Effector memory CD8-positive, alpha-beta T cell (primary cell): ENCODE measurements at regions not wholly inside any gene's neighbourhood (a gene's known extent, or its start where the extent isn't known, plus 50 kb on each side); places are given as distances from the start of the nearest gene placed in this dataset.

ENCODE experiments used
- ATAC-seq: fragments of 150-1000 bp; cut with Tn5 transposase; replicated peaks from 2 replicates; pipeline ENCODE4 v1.10.0; 2021; ENCODE audit warnings: mild to moderate bottlenecking, moderate library complexity
- DNase-seq, 3 experiments: peaks; one replicate each; pipeline ENCODE4 v3.0.0; 2021
- H3K27ac Mint-ChIP-seq, 2 donors: one replicate each; pipeline ENCODE4 v1.8.0; 2022; ENCODE audit warnings: mild to moderate bottlenecking in 2 of 2, mixed read lengths in 2 of 2, moderate library complexity in 2 of 2
- H3K27me3 Mint-ChIP-seq, 2 donors: one replicate each; pipeline ENCODE4 v1.8.0; 2022; ENCODE audit warnings: mixed read lengths in 2 of 2
- H3K36me3 Mint-ChIP-seq: one replicate; pipeline ENCODE4 v1.8.0; 2022; ENCODE audit warnings: mild to moderate bottlenecking, moderate library complexity, mixed read lengths; ENCODE audit not compliant: insufficient read depth
- H3K4me1 Mint-ChIP-seq, 2 donors: one replicate each; pipeline ENCODE4 v1.8.0; 2022; ENCODE audit warnings: low read depth in 2 of 2, mixed read lengths in 2 of 2
- H3K4me3 Mint-ChIP-seq, 2 donors: one replicate each; pipeline ENCODE4 v1.8.0; 2022; ENCODE audit warnings: mild to moderate bottlenecking in 2 of 2, mixed read lengths in 2 of 2, moderate library complexity in 2 of 2
- H3K9me3 Mint-ChIP-seq, 2 donors: one replicate each; pipeline ENCODE4 v1.8.0; 2022; ENCODE audit warnings: mixed read lengths in 2 of 2

GRCh38 chr16:73177729-73178295 lies 129.9 kb upstream of the ZFHX3 start:
- H3K4me3 Mint-ChIP-seq: no peak overlapping the region
- H3K27ac Mint-ChIP-seq: no peak overlapping the region
- H3K4me1 Mint-ChIP-seq: no peaks in the 10 kb centered on the region
- peaks cover 0 to 5% of the 10 kb centered on the region in 2 donors for H3K9me3 Mint-ChIP-seq
- H3K27me3 Mint-ChIP-seq: no peaks in the 10 kb centered on the region
- ATAC-seq: no peak
- no peak for DNase-seq
- peaks cover 4% of the 10 kb centered on the region for H3K36me3 Mint-ChIP-seq

- H3K9me3 Mint-ChIP-seq: peaks cover 0 to 5% of the 10 kb centered on the region in 2 donors
- no peak for DNase-seq
- no peak for ATAC-seq
- H3K4me3 Mint-ChIP-seq: no peak overlapping the region
- no peak overlapping the region for H3K27ac Mint-ChIP-seq
- no peaks in the 10 kb centered on the region for H3K4me1 Mint-ChIP-seq
- H3K27me3 Mint-ChIP-seq: no peaks in the 10 kb centered on the region
- H3K36me3 Mint-ChIP-seq: peaks cover 4% of the 10 kb centered on the region
These were observed 128.7 kb upstream of the ZFHX3 start for GRCh38 chr16:73176577-73177013.

GRCh38 chr16:73172973-73173709 lies 125.2 kb upstream of the ZFHX3 start:
- no peak overlapping the region for H3K4me3 Mint-ChIP-seq
- no peak overlapping the region for H3K27ac Mint-ChIP-seq
- H3K4me1 Mint-ChIP-seq: no peaks in the 10 kb centered on the region
- ATAC-seq: no peak
- H3K27me3 Mint-ChIP-seq: no peaks in the 10 kb centered on the region
- DNase-seq: no peak
- H3K36me3 Mint-ChIP-seq: peaks cover 4% of the 10 kb centered on the region
- H3K9me3 Mint-ChIP-seq: peaks cover 0 to 3% of the 10 kb centered on the region in 2 donors

GRCh38 chr16:73172241-73172972 lies 124.5 kb upstream of the ZFHX3 start:
- ATAC-seq (no peak), DNase-seq (no peak)
- peaks cover 4% of the 10 kb centered on the region for H3K36me3 Mint-ChIP-seq
- no peaks in the 10 kb centered on the region for H3K27me3 Mint-ChIP-seq
- H3K4me3 Mint-ChIP-seq: no peak overlapping the region
- H3K27ac Mint-ChIP-seq: no peak overlapping the region
- peaks cover 0 to 3% of the 10 kb centered on the region in 2 donors for H3K9me3 Mint-ChIP-seq
- H3K4me1 Mint-ChIP-seq: no peaks in the 10 kb centered on the region

- no peaks in the 10 kb centered on the region for H3K27me3 Mint-ChIP-seq
- peaks cover 4% of the 10 kb centered on the region for H3K36me3 Mint-ChIP-seq
- no peak overlapping the region for H3K4me3 Mint-ChIP-seq
- no peaks in the 10 kb centered on the region for H3K4me1 Mint-ChIP-seq
- no peak for ATAC-seq
- H3K9me3 Mint-ChIP-seq: peaks cover 0 to 3% of the 10 kb centered on the region in 2 donors
- no peak for DNase-seq
- H3K27ac Mint-ChIP-seq: no peak overlapping the region
These were observed 123.9 kb upstream of the ZFHX3 start for GRCh38 chr16:73171901-73172240.

- Mint-ChIP-seq H3K27ac (no peak overlapping the region), H3K9me3 (peaks cover 0 to 3% of the 10 kb centered on the region in 2 donors), H3K36me3 (peaks cover 4% of the 10 kb centered on the region), H3K4me1 (no peaks in the 10 kb centered on the region), H3K27me3 (no peaks in the 10 kb centered on the region), H3K4me3 (no peak overlapping the region)
- DNase-seq (no peak), ATAC-seq (no peak)
These were observed 123.5 kb upstream of the ZFHX3 start for GRCh38 chr16:73171380-73171779.

GRCh38 chr16:73170612-73171038 lies 122.7 kb upstream of the ZFHX3 start:
- H3K36me3 Mint-ChIP-seq: peaks cover 4% of the 10 kb centered on the region
- no peak overlapping the region for H3K4me3 Mint-ChIP-seq

GRCh38 chr16:73166947-73167550 lies 119.1 kb upstream of the ZFHX3 start:
- no peak for DNase-seq
- H3K4me1 Mint-ChIP-seq: no peaks in the 10 kb centered on the region
- H3K9me3 Mint-ChIP-seq: no peaks in the 10 kb centered on the region
- no peak for ATAC-seq
- no peak overlapping the region for H3K27ac Mint-ChIP-seq
- H3K27me3 Mint-ChIP-seq: no peaks in the 10 kb centered on the region
- no peaks in the 10 kb centered on the region for H3K36me3 Mint-ChIP-seq
- H3K4me3 Mint-ChIP-seq: no peak overlapping the region

More at GRCh38 chr16:73170612-73171038, 122.7 kb upstream of the ZFHX3 start:
- no peak for ATAC-seq
- no peaks in the 10 kb centered on the region for H3K4me1 Mint-ChIP-seq
- peaks cover 0 to 2% of the 10 kb centered on the region in 2 donors for H3K9me3 Mint-ChIP-seq
- H3K27me3 Mint-ChIP-seq: no peaks in the 10 kb centered on the region
- H3K27ac Mint-ChIP-seq: no peak overlapping the region
- DNase-seq: no peak

GRCh38 chr16:73166441-73166851 lies 118.5 kb upstream of the ZFHX3 start:
- Mint-ChIP-seq H3K4me1 (no peaks in the 10 kb centered on the region), H3K36me3 (no peaks in the 10 kb centered on the region), H3K27me3 (no peaks in the 10 kb centered on the region), H3K9me3 (no peaks in the 10 kb centered on the region), H3K4me3 (peak overlapping the region; percentile 7 to 34), H3K27ac (no peak overlapping the region)
- DNase-seq (no peak), ATAC-seq (no peak)

- Mint-ChIP-seq H3K4me3 (no peak overlapping the region), H3K36me3 (no peaks in the 10 kb centered on the region), H3K9me3 (peaks cover 0 to 2% of the 10 kb centered on the region in 2 donors), H3K27ac (no peak overlapping the region), H3K4me1 (no peaks in the 10 kb centered on the region), H3K27me3 (no peaks in the 10 kb centered on the region)
- ATAC-seq: no peak
- DNase-seq: no peak
These were observed 115.4 kb upstream of the ZFHX3 start for GRCh38 chr16:73163238-73163815.

GRCh38 chr16:73161977-73162376 lies 114.0 kb upstream of the ZFHX3 start:
- no peaks in the 10 kb centered on the region for H3K27me3 Mint-ChIP-seq
- peaks cover 0 to 4% of the 10 kb centered on the region in 2 donors for H3K9me3 Mint-ChIP-seq
- H3K4me1 Mint-ChIP-seq: no peaks in the 10 kb centered on the region
- H3K27ac Mint-ChIP-seq: no peak overlapping the region
- ATAC-seq (no peak), DNase-seq (no peak)
- H3K4me3 Mint-ChIP-seq: no peak overlapping the region
- no peaks in the 10 kb centered on the region for H3K36me3 Mint-ChIP-seq

GRCh38 chr16:73159296-73159695 lies 111.4 kb upstream of the ZFHX3 start:
- Mint-ChIP-seq H3K27ac (no peak overlapping the region), H3K27me3 (peaks cover 0 to 4% of the 10 kb centered on the region in 2 donors), H3K36me3 (no peaks in the 10 kb centered on the region), H3K4me1 (no peaks in the 10 kb centered on the region), H3K9me3 (peaks cover 4 to 8% of the 10 kb centered on the region in 2 donors), H3K4me3 (no peak overlapping the region)
- DNase-seq (no peak), ATAC-seq (no peak)

- Mint-ChIP-seq H3K4me1 (peaks cover 0 to 1% of the 10 kb centered on the region in 2 donors), H3K27me3 (peaks cover 0 to 8% of the 10 kb centered on the region in 2 donors), H3K27ac (no peak overlapping the region), H3K36me3 (no peaks in the 10 kb centered on the region), H3K4me3 (no peak overlapping the region), H3K9me3 (peaks cover 6 to 10% of the 10 kb centered on the region in 2 donors)
- ATAC-seq: no peak
- no peak for DNase-seq
These were observed 109.9 kb upstream of the ZFHX3 start for GRCh38 chr16:73157861-73158260.
